ENCODE measurements at regions not wholly inside any gene's neighbourhood (a gene's known extent, or its start where the extent isn't known, plus 50 kb on each side); places are given as distances from the start of the nearest gene placed in this dataset.

DNA sequence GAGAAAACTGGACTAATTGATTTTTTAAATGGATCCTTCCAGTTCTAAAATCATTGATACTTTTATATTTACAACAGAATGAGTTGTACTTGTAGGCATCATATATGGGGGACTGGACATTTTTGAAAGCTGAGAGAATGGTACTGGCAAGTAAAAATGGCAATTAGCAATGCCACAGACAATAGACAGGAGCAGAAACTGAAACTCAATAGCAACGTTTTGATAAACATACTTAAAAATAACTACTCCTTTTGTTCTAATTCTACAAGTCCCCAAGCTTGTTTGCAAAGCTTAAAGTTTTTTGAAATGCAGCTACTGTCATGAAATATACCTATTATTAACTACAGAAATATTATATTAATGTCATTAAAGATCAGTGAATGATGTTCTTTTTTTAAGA lies 52.8 kb upstream of the FBXL7 start:
- no TSS peak for BruUV-seq (replicated peaks)
- ATAC-seq = no peak
- intact Hi-C loops (cut with micrococcal nuclease) = no loop called here

GRCh38 chr5:15446552-15446951 lies 53.4 kb upstream of the FBXL7 start:
- CTCF ChIA-PET = no interaction called here
- Histone ChIP-seq H4K20me1 (ENCODE audit: low read length) (no peaks in the 10 kb centered on the region), H2AFZ (ENCODE audit: low read length) (no peak overlapping the region), H3K4me3 (ENCODE audit: low read length) (no peak overlapping the region), H3K27me3 (ENCODE audit: low read length) (no peaks in the 10 kb centered on the region), H3K27ac (ENCODE audit: low read length) (no peak overlapping the region), H3K9ac (ENCODE audit: low read length) (no peak overlapping the region), H3K9me3 (ENCODE audit: low read length) (peaks cover 33% of the 10 kb centered on the region), H3K79me2 (ENCODE audit: low read length) (no peaks in the 10 kb centered on the region), H3K9me2 (replicated peaks; ENCODE audit: low read length) (no peaks in the 10 kb centered on the region), H3F3A (ENCODE audit: low read length, unreplicated experiment) (no peaks in the 10 kb centered on the region), H3K4me2 (ENCODE audit: low read length) (no peak overlapping the region), H3K36me3 (ENCODE audit: low read depth, low read length) (no peaks in the 10 kb centered on the region; the same call in 1 of the 2 replicates), H3K4me1 (ENCODE audit: insufficient read depth, low read length) (no peaks in the 10 kb centered on the region)
- DNase-seq (no peak), ATAC-seq (no peak)
- intact Hi-C loops (cut with micrococcal nuclease) = no loop called here
- TF ChIP-seq, protein P1, sequence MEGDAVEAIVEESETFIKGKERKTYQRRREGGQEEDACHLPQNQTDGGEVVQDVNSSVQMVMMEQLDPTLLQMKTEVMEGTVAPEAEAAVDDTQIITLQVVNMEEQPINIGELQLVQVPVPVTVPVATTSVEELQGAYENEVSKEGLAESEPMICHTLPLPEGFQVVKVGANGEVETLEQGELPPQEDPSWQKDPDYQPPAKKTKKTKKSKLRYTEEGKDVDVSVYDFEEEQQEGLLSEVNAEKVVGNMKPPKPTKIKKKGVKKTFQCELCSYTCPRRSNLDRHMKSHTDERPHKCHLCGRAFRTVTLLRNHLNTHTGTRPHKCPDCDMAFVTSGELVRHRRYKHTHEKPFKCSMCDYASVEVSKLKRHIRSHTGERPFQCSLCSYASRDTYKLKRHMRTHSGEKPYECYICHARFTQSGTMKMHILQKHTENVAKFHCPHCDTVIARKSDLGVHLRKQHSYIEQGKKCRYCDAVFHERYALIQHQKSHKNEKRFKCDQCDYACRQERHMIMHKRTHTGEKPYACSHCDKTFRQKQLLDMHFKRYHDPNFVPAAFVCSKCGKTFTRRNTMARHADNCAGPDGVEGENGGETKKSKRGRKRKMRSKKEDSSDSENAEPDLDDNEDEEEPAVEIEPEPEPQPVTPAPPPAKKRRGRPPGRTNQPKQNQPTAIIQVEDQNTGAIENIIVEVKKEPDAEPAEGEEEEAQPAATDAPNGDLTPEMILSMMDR (conservative IDR thresholded peaks at IDR 0.05; ENCODE audit: low read depth, low read length) = no peak
- TF ChIP-seq EZH2phosphoT487 (IDR thresholded peaks at IDR 0.05; ENCODE audit: borderline replicate concordance, low read length) (no peak), EZH2 (IDR thresholded peaks at IDR 0.05; ENCODE audit: low read length, unreplicated experiment) (no peak)
- POLR2A ChIA-PET (ENCODE audit: unreplicated experiment) = no interaction called here
- no TSS peak for BruUV-seq (replicated peaks)

More for the DNA sequence above, 52.8 kb upstream of the FBXL7 start:
- H3K27ac ChIP-seq (ENCODE audit: low read length) = no peak overlapping the region
- ChIA-PET CTCF (no interaction called here), POLR2A (ENCODE audit: unreplicated experiment) (no interaction called here)
- no peaks in the 10 kb centered on the region for H3K4me1 ChIP-seq (ENCODE audit: insufficient read depth, low read length)
- H3K9me3 ChIP-seq (ENCODE audit: low read length) = peaks cover 33% of the 10 kb centered on the region
- no peaks in the 10 kb centered on the region for H3K79me2 ChIP-seq (ENCODE audit: low read length)
- no peaks in the 10 kb centered on the region; the same call in 1 of the 2 replicates for H3K36me3 ChIP-seq (ENCODE audit: low read depth, low read length)
- H3K27me3 ChIP-seq (ENCODE audit: low read length) = no peaks in the 10 kb centered on the region
- no peak for DNase-seq
- H3F3A ChIP-seq (ENCODE audit: low read length, unreplicated experiment) = no peaks in the 10 kb centered on the region
- H4K20me1 ChIP-seq (ENCODE audit: low read length) = no peaks in the 10 kb centered on the region
- TF ChIP-seq EZH2 (IDR thresholded peaks at IDR 0.05; ENCODE audit: low read length, unreplicated experiment) = no peak
- TF ChIP-seq EZH2phosphoT487 (IDR thresholded peaks at IDR 0.05; ENCODE audit: borderline replicate concordance, low read length) = no peak
- H3K9ac ChIP-seq (ENCODE audit: low read length) = no peak overlapping the region
- H3K4me3 ChIP-seq (ENCODE audit: low read length) = no peak overlapping the region
- no peak overlapping the region for H2AFZ ChIP-seq (ENCODE audit: low read length)
- H3K4me2 ChIP-seq (ENCODE audit: low read length) = no peak overlapping the region
- no peaks in the 10 kb centered on the region for H3K9me2 ChIP-seq (replicated peaks; ENCODE audit: low read length)

DNA sequence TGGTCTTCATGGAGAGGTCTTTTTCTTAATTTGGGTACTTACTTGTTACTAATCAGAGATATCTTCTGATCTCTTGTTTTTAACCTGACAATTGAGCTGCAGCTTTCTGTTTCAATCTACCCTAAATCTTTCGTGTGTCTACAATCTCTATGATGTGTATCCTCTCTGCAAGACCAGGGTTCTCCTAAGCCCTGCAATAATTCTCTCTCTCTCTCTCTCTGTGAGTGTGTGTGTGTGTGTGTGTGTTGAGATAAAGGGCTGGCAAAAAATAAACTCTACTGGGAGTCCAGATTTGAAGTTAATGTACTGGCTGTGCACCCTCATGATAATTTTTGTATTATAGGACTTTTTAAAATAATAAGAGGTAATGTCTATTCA lies 57.8 kb upstream of the FBXL7 start:
- no peaks in the 10 kb centered on the region for H3K9me2 ChIP-seq (replicated peaks; ENCODE audit: low read length)
- no peak for DNase-seq
- H2AFZ ChIP-seq (ENCODE audit: low read length) = no peak overlapping the region
- no peak overlapping the region for H3K27ac ChIP-seq (ENCODE audit: low read length)
- no peak for TF ChIP-seq EZH2phosphoT487 (IDR thresholded peaks at IDR 0.05; ENCODE audit: borderline replicate concordance, low read length)
- no peak for TF ChIP-seq EZH2 (IDR thresholded peaks at IDR 0.05; ENCODE audit: low read length, unreplicated experiment)
- TF ChIP-seq, protein P1 (conservative IDR thresholded peaks at IDR 0.05; ENCODE audit: low read depth, low read length) = no peak
- POLR2A ChIA-PET (ENCODE audit: unreplicated experiment) = no interaction called here
- no TSS peak for BruUV-seq (replicated peaks)
- no peaks in the 10 kb centered on the region for H3F3A ChIP-seq (ENCODE audit: low read length, unreplicated experiment)
- H3K36me3 ChIP-seq (ENCODE audit: low read depth, low read length) = no peaks in the 10 kb centered on the region
- H3K9me3 ChIP-seq (ENCODE audit: low read length) = peaks cover 31% of the 10 kb centered on the region; the same call in 1 of the 2 replicates
- no peaks in the 10 kb centered on the region for H4K20me1 ChIP-seq (ENCODE audit: low read length)
- H3K9ac ChIP-seq (ENCODE audit: low read length) = no peak overlapping the region
- intact Hi-C loops (cut with micrococcal nuclease) = no loop called here
- H3K4me3 ChIP-seq (ENCODE audit: low read length) = no peak overlapping the region
- no peak overlapping the region for H3K4me2 ChIP-seq (ENCODE audit: low read length)
- no peak for ATAC-seq
- H3K4me1 ChIP-seq (ENCODE audit: insufficient read depth, low read length) = no peaks in the 10 kb centered on the region
- no peaks in the 10 kb centered on the region for H3K79me2 ChIP-seq (ENCODE audit: low read length)
- CTCF ChIA-PET = no interaction called here
- no peaks in the 10 kb centered on the region for H3K27me3 ChIP-seq (ENCODE audit: low read length)

Data from PC-3 (cell line).